ENCODE measurements at regions not wholly inside any gene's neighbourhood (a gene's known extent, or its start where the extent isn't known, plus 50 kb on each side); places are given as distances from the start of the nearest gene placed in this dataset.
"Not testable (repeated sequence)": the region's sequence is repeated elsewhere in the genome, so short reads cannot be mapped to it uniquely, and the experiment has no call there.

DNA sequence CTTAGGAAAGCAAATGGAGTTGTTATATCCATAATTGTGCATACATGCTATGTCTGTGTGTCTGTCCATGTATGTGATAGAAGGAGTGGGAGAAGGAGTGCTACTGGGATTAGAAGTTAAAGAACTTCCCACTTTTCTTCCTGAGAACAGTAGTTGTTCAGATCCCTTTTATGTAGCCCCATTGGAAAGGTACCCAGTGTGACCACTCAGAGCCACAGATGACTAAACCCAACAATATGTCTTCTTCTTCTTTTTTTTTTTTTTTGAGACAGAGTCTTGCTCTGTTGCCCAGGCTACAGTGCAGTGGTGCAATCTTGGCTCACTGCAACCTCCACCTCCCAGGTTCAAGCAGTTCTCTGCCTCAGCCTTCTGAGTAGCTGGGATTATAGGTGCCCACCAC lies 176.7 kb upstream of the MAP1B start:
- TF ChIP-seq POLR2A, CTCF (IDR thresholded peaks at IDR 0.05): not testable (repeated sequence)

Data from thyroid gland (tissue), 4 donors.